ENCODE measurements at regions not wholly inside any gene's neighbourhood (a gene's known extent, or its start where the extent isn't known, plus 50 kb on each side); places are given as distances from the start of the nearest gene placed in this dataset.

DNA sequence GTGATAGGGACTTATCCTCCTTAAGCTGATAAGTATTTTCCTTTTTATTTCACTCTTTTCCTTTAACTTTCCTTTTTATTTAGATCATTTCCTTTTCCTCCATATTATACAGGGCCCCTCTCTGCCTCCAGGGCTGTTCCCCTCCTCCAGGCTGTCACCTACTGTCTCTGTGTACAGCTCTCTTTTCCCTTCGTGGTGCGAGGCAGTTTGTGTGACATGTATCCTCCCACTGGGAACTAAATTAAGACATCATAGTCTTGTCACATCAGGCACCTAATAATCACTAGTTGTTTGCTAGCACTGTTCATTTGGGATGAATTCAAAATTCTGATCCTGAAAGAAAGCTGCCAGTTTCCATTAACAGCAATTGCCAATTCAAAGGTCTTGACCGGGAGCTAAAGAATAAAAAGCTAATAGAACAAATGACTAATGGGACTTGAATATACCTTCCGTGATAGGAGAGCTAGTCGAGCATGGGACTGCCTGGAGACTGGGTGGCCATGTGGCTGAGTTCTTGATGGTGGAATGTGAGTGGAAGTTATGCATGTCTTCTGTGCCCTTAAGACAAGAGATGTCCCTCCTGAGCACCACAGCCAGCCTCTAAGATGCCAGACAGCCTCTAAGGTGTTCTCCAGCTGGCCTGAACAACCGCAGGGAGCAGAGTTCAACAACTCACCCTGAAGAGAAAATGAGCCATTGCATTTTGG lies 77.7 kb upstream of the LRRC55 start:
- H3K27ac ChIP-seq (ENCODE audit: insufficient read depth, low read length, poor library complexity, severe bottlenecking): no peak overlapping the region
- H3K9me3 Mint-ChIP-seq: peaks cover 0 to 7% (median 0%) of the 10 kb centered on the region in 7 donors
- no peak for ATAC-seq (ENCODE audit: low read depth in 2 of 2)

DNA sequence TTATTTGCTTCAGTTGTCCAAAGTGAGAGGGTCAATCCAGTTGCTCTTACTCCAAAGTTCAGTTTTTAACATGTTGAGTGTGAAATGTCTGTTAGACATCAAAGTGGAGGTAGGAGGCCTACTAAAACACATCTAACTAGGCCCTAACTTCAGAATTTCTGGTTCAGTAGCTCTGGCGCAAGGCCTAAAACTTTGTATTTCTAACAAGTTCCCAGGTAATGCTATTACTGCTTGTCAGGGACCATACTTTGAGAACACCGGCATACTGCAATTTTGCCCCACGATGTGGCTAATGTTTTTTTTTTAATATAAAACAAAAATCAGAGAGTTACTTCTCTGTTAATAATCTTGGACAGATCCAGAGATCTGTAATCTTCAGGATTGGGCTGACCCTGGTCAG lies 72.4 kb upstream of the LRRC55 start:
- no peaks in the 10 kb centered on the region for H3K36me3 ChIP-seq (ENCODE audit: control insufficient read depth, insufficient read depth, low read length)

More for the DNA sequence above, 77.7 kb upstream of the LRRC55 start:
- no peaks in the 10 kb centered on the region for H3K4me1 ChIP-seq (ENCODE audit: control insufficient read depth, insufficient read depth, low read length, poor library complexity, severe bottlenecking)
- Mint-ChIP-seq H3K36me3 (no peaks in the 10 kb centered on the region), H3K27ac (no peak overlapping the region), H3K27me3 (peaks cover 5% of the 10 kb centered on the region), H3K4me3 (no peak overlapping the region), H3K4me1 (peaks cover 0 to 5% (median 0%) of the 10 kb centered on the region in 4 donors)
- no peak for DNase-seq
- H3K36me3 ChIP-seq (ENCODE audit: control insufficient read depth, insufficient read depth, low read length): no peaks in the 10 kb centered on the region
- no peaks in the 10 kb centered on the region for H3K27me3 ChIP-seq (ENCODE audit: control insufficient read depth, insufficient read depth, low read length)
- no peak overlapping the region for H3K4me3 ChIP-seq (ENCODE audit: low read depth, low read length)
- peaks cover 0 to 4% of the 10 kb centered on the region in 2 experiments for H3K9me3 ChIP-seq (ENCODE audit: control insufficient read depth in 2 of 2, low read length in 2 of 2)

DNA sequence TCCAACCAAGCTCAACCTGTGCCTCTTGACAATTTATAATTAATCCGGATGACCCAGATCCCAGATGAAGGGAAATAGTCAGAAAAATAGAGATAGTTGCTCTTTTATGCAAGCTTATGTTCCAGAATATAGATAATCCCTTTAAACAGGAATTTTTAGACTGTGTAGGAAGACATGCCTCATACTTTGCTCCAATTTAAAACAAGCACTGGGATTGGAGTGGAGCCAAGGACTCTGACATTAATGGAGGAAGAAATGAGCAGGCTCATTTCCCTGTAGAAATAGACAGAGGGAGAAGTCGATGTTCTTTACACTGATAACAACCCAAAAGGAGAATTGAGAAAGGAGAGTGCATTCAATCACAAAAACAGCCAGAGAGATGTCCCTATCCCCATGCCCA lies 70.1 kb upstream of the LRRC55 start:
- no peak overlapping the region for H3K27ac Mint-ChIP-seq
- ATAC-seq (ENCODE audit: low read depth in 2 of 2): no peak
- peaks cover 4% of the 10 kb centered on the region for H3K27me3 Mint-ChIP-seq
- peaks cover 0 to 7% (median 2%) of the 10 kb centered on the region in 7 donors for H3K9me3 Mint-ChIP-seq
- Histone ChIP-seq H3K27me3 (ENCODE audit: control insufficient read depth, insufficient read depth, low read length) (no peaks in the 10 kb centered on the region), H3K4me1 (ENCODE audit: control insufficient read depth, insufficient read depth, low read length, poor library complexity, severe bottlenecking) (no peaks in the 10 kb centered on the region), H3K36me3 (ENCODE audit: control insufficient read depth, insufficient read depth, low read length) (no peaks in the 10 kb centered on the region), H3K9me3 (ENCODE audit: control insufficient read depth in 2 of 2, low read length in 2 of 2) (peaks cover 0 to 4% of the 10 kb centered on the region in 2 experiments), H3K27ac (ENCODE audit: insufficient read depth, low read length, poor library complexity, severe bottlenecking) (no peak overlapping the region), H3K4me3 (ENCODE audit: low read depth, low read length) (no peak overlapping the region)
- H3K4me3 Mint-ChIP-seq: no peak overlapping the region
- no peaks in the 10 kb centered on the region for H3K36me3 Mint-ChIP-seq
- H3K4me1 Mint-ChIP-seq: no peaks in the 10 kb centered on the region
- DNase-seq: no peak

More for the DNA sequence above, 72.4 kb upstream of the LRRC55 start:
- H3K27me3 Mint-ChIP-seq: no peaks in the 10 kb centered on the region
- H3K4me1 Mint-ChIP-seq: no peaks in the 10 kb centered on the region
- no peak overlapping the region for H3K27ac ChIP-seq (ENCODE audit: insufficient read depth, low read length, poor library complexity, severe bottlenecking)
- H3K4me1 ChIP-seq (ENCODE audit: control insufficient read depth, insufficient read depth, low read length, poor library complexity, severe bottlenecking): no peaks in the 10 kb centered on the region
- no peaks in the 10 kb centered on the region for H3K36me3 Mint-ChIP-seq
- no peaks in the 10 kb centered on the region for H3K27me3 ChIP-seq (ENCODE audit: control insufficient read depth, insufficient read depth, low read length)
- no peak overlapping the region for H3K27ac Mint-ChIP-seq
- peaks cover 0 to 4% of the 10 kb centered on the region in 2 experiments for H3K9me3 ChIP-seq (ENCODE audit: control insufficient read depth in 2 of 2, low read length in 2 of 2)
- ATAC-seq (ENCODE audit: low read depth in 2 of 2) (no peak), DNase-seq (no peak)
- no peak overlapping the region for H3K4me3 Mint-ChIP-seq
- no peak overlapping the region for H3K4me3 ChIP-seq (ENCODE audit: low read depth, low read length)
- peaks cover 0 to 7% (median 3%) of the 10 kb centered on the region in 7 donors for H3K9me3 Mint-ChIP-seq

DNA sequence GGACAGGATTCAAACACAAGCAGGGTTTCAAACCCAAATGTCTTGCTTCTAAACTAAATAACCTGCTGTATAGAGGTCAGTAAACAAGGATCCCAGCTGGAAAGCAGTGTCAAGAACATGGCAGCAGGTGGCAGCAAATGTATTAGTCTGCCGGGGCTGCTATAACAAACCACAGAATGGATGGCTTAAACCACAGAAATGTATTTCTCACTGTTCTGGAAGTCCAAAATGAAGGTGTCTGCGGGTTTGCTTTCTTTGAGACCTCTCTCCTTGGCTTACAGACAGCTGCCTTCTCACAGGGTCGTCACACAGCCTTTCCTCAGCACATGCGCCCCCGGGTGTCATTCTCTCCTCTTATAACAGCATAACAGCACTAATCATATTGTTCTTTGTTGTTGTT lies 65.1 kb upstream of the LRRC55 start:
- H3K27ac ChIP-seq (ENCODE audit: insufficient read depth, low read length, poor library complexity, severe bottlenecking): no peak overlapping the region
- no peaks in the 10 kb centered on the region for H3K27me3 ChIP-seq (ENCODE audit: control insufficient read depth, insufficient read depth, low read length)
- peaks cover 0 to 2% (median 0%) of the 10 kb centered on the region in 7 donors for H3K9me3 Mint-ChIP-seq
- no peaks in the 10 kb centered on the region for H3K36me3 Mint-ChIP-seq
- H3K4me3 ChIP-seq (ENCODE audit: low read depth, low read length): no peak overlapping the region
- H3K4me1 Mint-ChIP-seq: no peaks in the 10 kb centered on the region
- H3K9me3 ChIP-seq (ENCODE audit: control insufficient read depth in 2 of 2, low read length in 2 of 2): no peaks in the 10 kb centered on the region
- ATAC-seq (ENCODE audit: low read depth in 2 of 2): no peak
- H3K36me3 ChIP-seq (ENCODE audit: control insufficient read depth, insufficient read depth, low read length): no peaks in the 10 kb centered on the region
- H3K4me3 Mint-ChIP-seq: no peak overlapping the region
- peak in 1 of 3 donors; percentile 24 for DNase-seq
- peaks cover 11% of the 10 kb centered on the region for H3K27me3 Mint-ChIP-seq
- H3K27ac Mint-ChIP-seq: no peak overlapping the region
- H3K4me1 ChIP-seq (ENCODE audit: control insufficient read depth, insufficient read depth, low read length, poor library complexity, severe bottlenecking): no peaks in the 10 kb centered on the region

DNA sequence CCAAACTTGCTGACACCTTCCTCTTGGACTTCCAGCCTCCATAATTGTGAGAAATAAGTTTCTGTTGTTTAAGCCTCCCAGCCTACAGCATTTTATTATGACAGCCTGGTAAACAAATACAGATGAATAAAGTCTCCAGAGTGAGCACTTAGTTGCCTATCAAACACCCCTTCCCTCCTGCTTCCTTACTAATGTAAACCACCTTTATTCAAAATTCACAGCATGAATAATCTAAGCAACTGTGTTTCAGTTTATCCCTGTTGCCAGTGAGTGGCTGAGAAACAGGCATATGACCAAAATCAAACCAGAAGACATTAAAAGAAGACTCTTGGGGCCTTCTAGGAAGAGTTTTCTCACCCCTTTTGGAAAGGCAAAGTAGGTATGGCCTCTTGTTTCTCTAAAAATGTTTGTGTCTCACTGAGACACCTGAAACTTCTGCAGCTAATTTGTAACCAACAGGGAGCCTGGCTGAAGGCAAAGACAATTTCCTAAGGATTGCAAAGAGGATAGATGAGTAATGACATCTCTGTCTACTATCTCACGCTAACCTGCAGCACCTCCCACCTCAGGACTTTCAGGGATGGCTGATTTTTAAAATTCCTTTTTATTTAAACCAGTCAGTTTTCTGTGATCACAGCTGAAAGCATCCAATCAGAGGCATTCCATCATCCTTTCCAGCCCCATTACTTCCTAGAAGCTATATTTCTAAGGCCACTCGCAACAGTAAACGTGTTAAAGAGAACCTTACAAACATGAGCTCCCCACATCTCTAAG lies 61.4 kb upstream of the LRRC55 start:
- H3K4me1 ChIP-seq (ENCODE audit: control insufficient read depth, insufficient read depth, low read length, poor library complexity, severe bottlenecking): no peaks in the 10 kb centered on the region
- peaks cover 22% of the 10 kb centered on the region for H3K27me3 Mint-ChIP-seq
- H3K36me3 ChIP-seq (ENCODE audit: control insufficient read depth, insufficient read depth, low read length): no peaks in the 10 kb centered on the region
- ATAC-seq (ENCODE audit: low read depth in 2 of 2) (no peak), DNase-seq (no peak)
- peaks cover 0 to 3% (median 0%) of the 10 kb centered on the region in 7 donors for H3K9me3 Mint-ChIP-seq
- no peak overlapping the region for H3K4me3 Mint-ChIP-seq
- H3K4me3 ChIP-seq (ENCODE audit: low read depth, low read length): no peak overlapping the region
- no peak overlapping the region for H3K27ac ChIP-seq (ENCODE audit: insufficient read depth, low read length, poor library complexity, severe bottlenecking)
- H3K27me3 ChIP-seq (ENCODE audit: control insufficient read depth, insufficient read depth, low read length): peaks cover 7% of the 10 kb centered on the region
- no peaks in the 10 kb centered on the region for H3K36me3 Mint-ChIP-seq
- H3K9me3 ChIP-seq (ENCODE audit: control insufficient read depth in 2 of 2, low read length in 2 of 2): no peaks in the 10 kb centered on the region
- H3K27ac Mint-ChIP-seq: no peak overlapping the region
- no peaks in the 10 kb centered on the region for H3K4me1 Mint-ChIP-seq

DNA sequence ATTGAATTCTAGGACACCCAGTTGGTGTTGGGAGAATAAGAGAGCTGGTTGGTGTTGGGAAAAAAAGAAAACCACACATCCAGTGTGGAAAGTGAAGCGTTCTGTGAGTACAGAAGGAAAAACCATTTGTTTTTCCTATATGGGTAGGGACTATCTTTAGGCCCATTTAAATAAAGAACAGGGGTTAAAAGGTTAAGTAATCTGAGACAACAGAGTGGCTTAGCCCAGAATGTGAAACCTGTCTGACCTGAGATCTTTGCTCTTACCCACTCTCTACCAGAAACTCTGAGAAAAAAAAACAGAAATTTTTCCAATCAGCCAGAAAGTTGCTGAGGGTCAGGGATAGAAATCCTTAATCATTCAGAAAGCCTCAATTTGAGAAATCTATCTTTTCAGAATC lies 59.8 kb upstream of the LRRC55 start:
- Mint-ChIP-seq H3K4me1 (no peaks in the 10 kb centered on the region), H3K27ac (no peak overlapping the region), H3K9me3 (peaks cover 0 to 3% (median 0%) of the 10 kb centered on the region in 7 donors), H3K4me3 (no peak overlapping the region), H3K27me3 (peaks cover 18% of the 10 kb centered on the region), H3K36me3 (no peaks in the 10 kb centered on the region)
- Histone ChIP-seq H3K27ac (ENCODE audit: insufficient read depth, low read length, poor library complexity, severe bottlenecking) (no peak overlapping the region), H3K36me3 (ENCODE audit: control insufficient read depth, insufficient read depth, low read length) (no peaks in the 10 kb centered on the region), H3K9me3 (ENCODE audit: control insufficient read depth in 2 of 2, low read length in 2 of 2) (no peaks in the 10 kb centered on the region), H3K4me1 (ENCODE audit: control insufficient read depth, insufficient read depth, low read length, poor library complexity, severe bottlenecking) (no peaks in the 10 kb centered on the region), H3K4me3 (ENCODE audit: low read depth, low read length) (no peak overlapping the region), H3K27me3 (ENCODE audit: control insufficient read depth, insufficient read depth, low read length) (peaks cover 7% of the 10 kb centered on the region)
- ATAC-seq (ENCODE audit: low read depth in 2 of 2) (no peak), DNase-seq (no peak)

DNA sequence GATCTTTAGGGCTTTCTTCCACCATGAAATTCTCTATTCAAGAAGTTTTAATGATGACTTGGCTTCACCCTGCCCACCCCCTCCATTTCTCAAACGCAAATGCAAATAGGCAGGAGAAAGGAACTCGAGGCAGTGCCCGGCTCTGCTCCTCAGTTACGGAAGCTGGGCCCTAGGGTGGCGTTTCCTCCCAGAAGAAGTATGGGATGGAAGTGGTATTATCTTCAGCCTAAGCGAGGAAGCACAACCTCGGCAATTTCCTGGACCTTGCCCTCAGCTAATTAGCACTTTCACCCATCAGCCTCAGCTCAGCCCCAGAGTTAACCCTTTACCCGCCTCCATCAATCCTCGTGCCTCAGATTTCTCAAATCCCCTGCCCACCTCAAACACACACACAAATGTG lies 58.2 kb upstream of the LRRC55 start:
- peaks cover 7% of the 10 kb centered on the region for H3K27me3 ChIP-seq (ENCODE audit: control insufficient read depth, insufficient read depth, low read length)
- no peaks in the 10 kb centered on the region for H3K36me3 ChIP-seq (ENCODE audit: control insufficient read depth, insufficient read depth, low read length)
- DNase-seq (no peak), ATAC-seq (ENCODE audit: low read depth in 2 of 2) (no peak)
- Mint-ChIP-seq H3K9me3 (peaks cover 0 to 3% (median 0%) of the 10 kb centered on the region in 7 donors), H3K4me3 (no peak overlapping the region), H3K27me3 (peaks cover 14% of the 10 kb centered on the region), H3K27ac (no peak overlapping the region), H3K4me1 (no peaks in the 10 kb centered on the region), H3K36me3 (no peaks in the 10 kb centered on the region)
- H3K4me3 ChIP-seq (ENCODE audit: low read depth, low read length): no peak overlapping the region
- H3K9me3 ChIP-seq (ENCODE audit: control insufficient read depth in 2 of 2, low read length in 2 of 2): no peaks in the 10 kb centered on the region
- no peak overlapping the region for H3K27ac ChIP-seq (ENCODE audit: insufficient read depth, low read length, poor library complexity, severe bottlenecking)
- H3K4me1 ChIP-seq (ENCODE audit: control insufficient read depth, insufficient read depth, low read length, poor library complexity, severe bottlenecking): no peaks in the 10 kb centered on the region
